Ishikawa (cell line): ENCODE measurements at regions not wholly inside any gene's neighbourhood (a gene's known extent, or its start where the extent isn't known, plus 50 kb on each side); places are given as distances from the start of the nearest gene placed in this dataset.

ENCODE experiments used
- CEBPB ChIP-seq: IDR thresholded peaks from 2 replicates; pipeline ENCODE4 v1.6.1; 2012
- EGR1 ChIP-seq: IDR thresholded peaks from 2 replicates; pipeline ENCODE4 v1.6.1; 2012
- EP300 ChIP-seq: IDR thresholded peaks from 2 replicates; pipeline ENCODE4 v1.6.1; 2012; ENCODE audit warnings: borderline replicate concordance
- FOXM1 ChIP-seq: IDR thresholded peaks from 2 replicates; pipeline ENCODE4 v1.6.1; 2012; ENCODE audit warnings: low read depth, borderline replicate concordance
- RAD21 ChIP-seq: IDR thresholded peaks from 2 replicates; pipeline ENCODE4 v1.6.1; 2012; ENCODE audit warnings: low read depth
- TEAD4 ChIP-seq: IDR thresholded peaks from 2 replicates; pipeline ENCODE4 v1.6.1; 2012
- YY1 ChIP-seq: IDR thresholded peaks from 2 replicates; pipeline ENCODE4 v1.6.1; 2012; ENCODE audit warnings: low read depth
- ZBTB7A ChIP-seq: IDR thresholded peaks from 2 replicates; pipeline ENCODE4 v1.6.1; 2012; ENCODE audit warnings: low read depth
- TF ChIP-seq, protein P1 (sequence below): IDR thresholded peaks from 2 replicates; pipeline ENCODE4 v1.6.1; 2012; ENCODE audit warnings: low read depth, mild to moderate bottlenecking
- TF ChIP-seq, protein P2 (sequence below): IDR thresholded peaks from 2 replicates; pipeline ENCODE4 v1.6.1; 2012

- TF ChIP-seq ZBTB7A (no peak), EP300 (no peak), TEAD4 (no peak; the same call in 1 of the 2 replicates), RAD21 (no peak), EGR1 (no peak), FOXM1 (no peak), CEBPB (no peak), YY1 (no peak)
- TF ChIP-seq, protein P1, sequence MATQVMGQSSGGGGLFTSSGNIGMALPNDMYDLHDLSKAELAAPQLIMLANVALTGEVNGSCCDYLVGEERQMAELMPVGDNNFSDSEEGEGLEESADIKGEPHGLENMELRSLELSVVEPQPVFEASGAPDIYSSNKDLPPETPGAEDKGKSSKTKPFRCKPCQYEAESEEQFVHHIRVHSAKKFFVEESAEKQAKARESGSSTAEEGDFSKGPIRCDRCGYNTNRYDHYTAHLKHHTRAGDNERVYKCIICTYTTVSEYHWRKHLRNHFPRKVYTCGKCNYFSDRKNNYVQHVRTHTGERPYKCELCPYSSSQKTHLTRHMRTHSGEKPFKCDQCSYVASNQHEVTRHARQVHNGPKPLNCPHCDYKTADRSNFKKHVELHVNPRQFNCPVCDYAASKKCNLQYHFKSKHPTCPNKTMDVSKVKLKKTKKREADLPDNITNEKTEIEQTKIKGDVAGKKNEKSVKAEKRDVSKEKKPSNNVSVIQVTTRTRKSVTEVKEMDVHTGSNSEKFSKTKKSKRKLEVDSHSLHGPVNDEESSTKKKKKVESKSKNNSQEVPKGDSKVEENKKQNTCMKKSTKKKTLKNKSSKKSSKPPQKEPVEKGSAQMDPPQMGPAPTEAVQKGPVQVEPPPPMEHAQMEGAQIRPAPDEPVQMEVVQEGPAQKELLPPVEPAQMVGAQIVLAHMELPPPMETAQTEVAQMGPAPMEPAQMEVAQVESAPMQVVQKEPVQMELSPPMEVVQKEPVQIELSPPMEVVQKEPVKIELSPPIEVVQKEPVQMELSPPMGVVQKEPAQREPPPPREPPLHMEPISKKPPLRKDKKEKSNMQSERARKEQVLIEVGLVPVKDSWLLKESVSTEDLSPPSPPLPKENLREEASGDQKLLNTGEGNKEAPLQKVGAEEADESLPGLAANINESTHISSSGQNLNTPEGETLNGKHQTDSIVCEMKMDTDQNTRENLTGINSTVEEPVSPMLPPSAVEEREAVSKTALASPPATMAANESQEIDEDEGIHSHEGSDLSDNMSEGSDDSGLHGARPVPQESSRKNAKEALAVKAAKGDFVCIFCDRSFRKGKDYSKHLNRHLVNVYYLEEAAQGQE, result no peak
- TF ChIP-seq, protein P2, sequence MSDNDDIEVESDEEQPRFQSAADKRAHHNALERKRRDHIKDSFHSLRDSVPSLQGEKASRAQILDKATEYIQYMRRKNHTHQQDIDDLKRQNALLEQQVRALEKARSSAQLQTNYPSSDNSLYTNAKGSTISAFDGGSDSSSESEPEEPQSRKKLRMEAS, result no peak
Measured at GRCh38 chr17:72460711-72461110, 339.9 kb downstream of the SOX9 start.
